Pancreas (tissue), 10 donors: ENCODE measurements at regions not wholly inside any gene's neighbourhood (a gene's known extent, or its start where the extent isn't known, plus 50 kb on each side); places are given as distances from the start of the nearest gene placed in this dataset.

ENCODE experiments used
- ATAC-seq, 4 donors: fragments of 200-7000 bp; cut with Tn5 transposase; one replicate each; pipeline versions ENCODE4 v1.8.0 to v1.9.1; 2020; ENCODE audit warnings: mild to moderate bottlenecking in 4 of 4, moderate library complexity in 4 of 4
- DNase-seq, 6 donors: peaks; one replicate each; pipeline ENCODE4 v3.0.0-alpha.2; 2020
- FAIRE-seq: peaks from 2 replicates; lab custom pipeline; 2012; peaks lifted over from hg19 to GRCh38; lab: Jason Lieb, UNC
- H3K27ac ChIP-seq, 4 donors: fragments of 200-600 bp; sonication (generic); 1 replicate in 3 of 4; 2 replicates in 1 of 4; pipeline versions ENCODE4 v1.5.0 to v1.8.0; 2020
- H3K27me3 ChIP-seq, 4 donors: fragments of 200-600 bp; one replicate each; pipeline ENCODE4 v1.8.0; 2021
- H3K36me3 ChIP-seq, 3 donors: fragments of 200-600 bp; sonication (generic) in 1 of 3; one replicate each; pipeline versions ENCODE4 v1.5.0 to v1.8.0; 2020 to 2021
- H3K4me1 ChIP-seq, 3 donors: fragments of 200-600 bp; one replicate each; pipeline ENCODE4 v1.8.0; 2021
- H3K4me3 ChIP-seq, 4 donors: fragments of 200-600 bp; sonication (generic) in 2 of 4; one replicate each; pipeline versions ENCODE4 v1.5.0 to v1.8.0; 2020 to 2021
- H3K9me3 ChIP-seq, 4 donors: fragments of 200-600 bp; one replicate each; pipeline ENCODE4 v1.8.0; 2021
- WGBS, 2 donors: extraction: QIAGEN DNeasy Blood & Tissue Kit; methylation state at CpG; one replicate each; pipeline ENCODE4 v1.1.7; 2013; 5-methylcytosine and 5-hydroxymethylcytosine counted together
- intact Hi-C, 3 donors: fragments of 100-400 bp; cut with DNase I; formaldehyde crosslinking; loops; one replicate each; pipeline versions ENCODE4 v1.11.1 to v1.14.2; 2022
- TF ChIP-seq, protein P1 (sequence below), 4 donors: fragments of 200-600 bp; sonication (generic) in 3 of 4; IDR thresholded peaks; one replicate each; pipeline versions ENCODE4 v1.5.0 to v1.8.0; 2021; ENCODE audit warnings: antibody characterized with exemption in 4 of 4
- donor health status: healthy with polysubstance abuse.
- donor health status: DM: no; HTN: no; CAD: no; lungs with moderate emphysema.
- donor health status: DM: no; HTN: no; CAD: no.
- donor health status: control.
- donor health status: control.
- donor health status: Bipolar disorder and iron deficiency.
- donor health status: DM: yes; HTN: yes; CAD: no.
- donor health status: DM: no; HTN: no; CAD: no.
- donor health status: DM: no; HTN: no; CAD: no.
- donor health status: DM: yes; HTN: yes; CAD: no.

DNA sequence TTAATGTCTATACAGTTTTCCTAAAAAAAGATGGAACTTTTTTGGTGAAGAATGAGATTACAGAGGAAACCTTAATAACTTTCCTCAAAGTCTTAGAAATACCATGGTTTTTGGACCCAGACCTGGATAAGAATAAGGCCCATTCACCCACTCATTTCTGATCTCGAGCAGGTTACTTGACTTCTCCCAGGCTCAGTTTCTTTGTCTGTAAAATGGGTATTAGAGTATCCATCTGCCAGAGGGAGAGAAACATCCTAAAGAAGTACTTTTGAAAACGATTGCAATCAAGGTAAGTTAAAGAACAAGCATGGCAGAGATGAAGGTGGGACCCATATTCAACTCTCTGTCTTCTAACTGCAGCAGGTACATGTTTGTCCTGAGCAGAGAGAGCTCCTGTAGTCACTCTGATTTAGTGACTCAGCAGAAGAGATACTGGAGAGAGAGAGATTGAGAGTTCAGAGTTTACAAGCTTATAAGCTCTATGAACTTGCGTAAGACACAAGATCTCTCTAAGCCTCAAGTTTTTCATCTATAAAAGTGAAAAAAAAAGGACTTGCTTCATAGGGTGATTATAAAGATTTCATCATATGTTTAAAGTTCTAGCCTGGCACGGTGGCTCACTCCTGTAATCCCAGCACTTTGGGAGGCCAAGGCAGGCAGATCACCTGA lies 379.4 kb upstream of the SGCD start:
- FAIRE-seq (no peak), ATAC-seq (no peak), DNase-seq (no peak)
- TF ChIP-seq, protein P1, sequence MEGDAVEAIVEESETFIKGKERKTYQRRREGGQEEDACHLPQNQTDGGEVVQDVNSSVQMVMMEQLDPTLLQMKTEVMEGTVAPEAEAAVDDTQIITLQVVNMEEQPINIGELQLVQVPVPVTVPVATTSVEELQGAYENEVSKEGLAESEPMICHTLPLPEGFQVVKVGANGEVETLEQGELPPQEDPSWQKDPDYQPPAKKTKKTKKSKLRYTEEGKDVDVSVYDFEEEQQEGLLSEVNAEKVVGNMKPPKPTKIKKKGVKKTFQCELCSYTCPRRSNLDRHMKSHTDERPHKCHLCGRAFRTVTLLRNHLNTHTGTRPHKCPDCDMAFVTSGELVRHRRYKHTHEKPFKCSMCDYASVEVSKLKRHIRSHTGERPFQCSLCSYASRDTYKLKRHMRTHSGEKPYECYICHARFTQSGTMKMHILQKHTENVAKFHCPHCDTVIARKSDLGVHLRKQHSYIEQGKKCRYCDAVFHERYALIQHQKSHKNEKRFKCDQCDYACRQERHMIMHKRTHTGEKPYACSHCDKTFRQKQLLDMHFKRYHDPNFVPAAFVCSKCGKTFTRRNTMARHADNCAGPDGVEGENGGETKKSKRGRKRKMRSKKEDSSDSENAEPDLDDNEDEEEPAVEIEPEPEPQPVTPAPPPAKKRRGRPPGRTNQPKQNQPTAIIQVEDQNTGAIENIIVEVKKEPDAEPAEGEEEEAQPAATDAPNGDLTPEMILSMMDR (IDR thresholded peaks at IDR 0.05), result no peak
- intact Hi-C loops, result no loop called here
- WGBS, 2 donors, result 46 to 62% methylated on average over 4 of the region's 4 CpGs
- Histone ChIP-seq H3K4me3 (no peak overlapping the region), H3K27me3 (no peaks in the 10 kb centered on the region), H3K27ac (no peak overlapping the region), H3K36me3 (no peaks in the 10 kb centered on the region), H3K4me1 (no peaks in the 10 kb centered on the region), H3K9me3 (no peaks in the 10 kb centered on the region)

DNA sequence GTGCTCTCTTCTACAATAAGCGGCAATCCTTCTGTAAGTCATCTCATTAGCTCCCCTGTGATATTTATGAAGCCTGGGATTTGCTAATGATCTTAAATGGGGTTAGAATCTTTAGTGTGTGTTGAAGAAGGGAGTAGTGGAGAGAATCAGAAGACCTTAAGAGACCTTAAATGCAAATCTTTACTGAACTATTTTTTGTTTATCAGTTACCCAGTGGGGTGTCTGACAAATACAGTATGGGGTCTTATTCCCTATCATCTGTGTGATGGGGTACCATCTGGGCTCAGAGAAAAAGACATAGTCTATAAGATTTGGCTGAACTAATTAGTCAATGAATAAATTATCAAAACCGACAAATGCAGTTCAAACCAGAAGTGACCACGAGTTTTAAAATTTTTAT lies 378.4 kb upstream of the SGCD start:
- H3K36me3 ChIP-seq, result no peaks in the 10 kb centered on the region
- no peak for FAIRE-seq
- DNase-seq, result no peak
- 66 to 76% methylated on average over 3 of the region's 3 CpGs for WGBS, 2 donors
- H3K9me3 ChIP-seq, result no peaks in the 10 kb centered on the region
- no peak overlapping the region for H3K27ac ChIP-seq
- intact Hi-C loops, result no loop called here
- no peaks in the 10 kb centered on the region for H3K4me1 ChIP-seq
- ATAC-seq, result no peak
- no peaks in the 10 kb centered on the region for H3K27me3 ChIP-seq
- H3K4me3 ChIP-seq, result no peak overlapping the region
- TF ChIP-seq, protein P1 (IDR thresholded peaks at IDR 0.05), result no peak

DNA sequence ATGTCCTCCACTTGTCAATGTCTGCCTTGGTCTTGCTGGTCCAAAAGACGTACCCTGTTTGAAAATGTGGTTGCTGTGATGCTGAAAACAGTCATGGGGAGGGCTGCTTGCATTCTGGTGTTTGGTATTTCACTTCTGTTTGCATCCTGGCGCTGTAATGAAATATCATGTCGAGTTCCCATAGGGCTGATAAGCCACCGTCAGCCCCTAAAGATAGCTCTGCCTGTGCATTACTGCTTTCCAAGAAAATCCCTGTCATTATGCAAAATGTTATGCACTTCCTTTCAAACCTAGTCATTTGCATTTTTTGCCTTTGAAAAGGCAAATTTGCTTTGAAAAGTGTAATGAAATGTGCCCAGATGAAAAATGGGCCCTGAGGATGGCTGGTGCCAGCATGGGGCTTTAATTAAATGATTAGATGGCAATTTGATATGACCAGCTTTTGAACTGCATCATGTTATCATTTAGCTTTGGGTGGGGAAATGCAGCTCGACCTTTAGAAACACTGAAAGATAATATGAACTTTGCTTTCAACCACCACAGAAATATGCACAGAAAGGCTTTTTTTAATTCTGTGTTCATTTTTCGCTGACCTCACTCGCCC lies 374.4 kb upstream of the SGCD start:
- 37 to 46% methylated on average over 7 of the region's 7 CpGs for WGBS, 2 donors
- Histone ChIP-seq H3K4me3 (no peak overlapping the region), H3K4me1 (no peaks in the 10 kb centered on the region), H3K9me3 (no peaks in the 10 kb centered on the region), H3K36me3 (no peaks in the 10 kb centered on the region), H3K27me3 (no peaks in the 10 kb centered on the region), H3K27ac (no peak overlapping the region)
- no peak for FAIRE-seq
- ATAC-seq, result no peak
- no peak for DNase-seq
- intact Hi-C loops, result no loop called here
- TF ChIP-seq, protein P1 (IDR thresholded peaks at IDR 0.05), result no peak

GRCh38 chr5:155953335-155953734 lies 373.6 kb upstream of the SGCD start:
- H3K4me1 ChIP-seq, result no peaks in the 10 kb centered on the region
- no peaks in the 10 kb centered on the region for H3K27me3 ChIP-seq
- FAIRE-seq (no peak), ATAC-seq (peak in 1 of 4 donors; percentile 25), DNase-seq (no peak)
- no peaks in the 10 kb centered on the region for H3K36me3 ChIP-seq
- intact Hi-C loops, result no loop called here
- no peak overlapping the region for H3K27ac ChIP-seq
- H3K4me3 ChIP-seq, result no peak overlapping the region
- 48 to 52% methylated on average over 1 of the region's 1 CpG for WGBS, 2 donors
- TF ChIP-seq, protein P1 (IDR thresholded peaks at IDR 0.05), result no peak
- no peaks in the 10 kb centered on the region for H3K9me3 ChIP-seq
